ENCODE measurements at regions not wholly inside any gene's neighbourhood (a gene's known extent, or its start where the extent isn't known, plus 50 kb on each side); places are given as distances from the start of the nearest gene placed in this dataset.

GRCh38 chr9:108668191-108668937, 187.4 kb downstream of the ACTL7B start:
- no peak for DNase-seq
- no peak overlapping the region for H3K4me2 ChIP-seq (ENCODE audit: low read length, poor library complexity, severe bottlenecking)
- H2AK5ac ChIP-seq (ENCODE audit: low read length, severe bottlenecking) = no peak overlapping the region
- no peaks in the 10 kb centered on the region for H3K4me1 ChIP-seq (ENCODE audit: control insufficient read depth, insufficient read depth, low read depth, low read length)
- H2BK12ac ChIP-seq (ENCODE audit: low read length in 2 of 2) = no peak overlapping the region
- H3K14ac ChIP-seq (ENCODE audit: low read length in 2 of 2) = no peak overlapping the region
- no peaks in the 10 kb centered on the region for H3K9me3 ChIP-seq (ENCODE audit: control insufficient read depth, low read length)
- H2BK15ac ChIP-seq (ENCODE audit: low read depth, poor library complexity, severe bottlenecking) = no peak overlapping the region
- no peak overlapping the region for H2AFZ ChIP-seq (ENCODE audit: low read depth, low read length)
- no peak overlapping the region for H2BK120ac ChIP-seq (ENCODE audit: low read depth, low read length)
- no peak overlapping the region for H4K91ac ChIP-seq (ENCODE audit: low read length)
- H3K79me1 ChIP-seq (replicated peaks; ENCODE audit: low read length, poor library complexity, severe bottlenecking) = no peaks in the 10 kb centered on the region
- H3K4me3 ChIP-seq (ENCODE audit: insufficient read depth in 1 of 2, low read depth in 1 of 2, low read length in 2 of 2) = no peak overlapping the region
- H2BK5ac ChIP-seq (ENCODE audit: low read depth, low read length, poor library complexity, severe bottlenecking) = no peak overlapping the region
- no peak overlapping the region for H3K4ac ChIP-seq (ENCODE audit: low read depth in 1 of 2, low read length in 2 of 2)
- H3K9ac ChIP-seq (ENCODE audit: low read length) = no peak overlapping the region
- H3K23ac ChIP-seq (ENCODE audit: low read length in 2 of 2) = no peak overlapping the region
- no peak overlapping the region for H3K18ac ChIP-seq (ENCODE audit: low read depth in 1 of 2, low read length in 2 of 2)
- H3K27me3 ChIP-seq (ENCODE audit: control insufficient read depth in 1 of 2, insufficient read depth in 1 of 2, low read length in 2 of 2) = no peaks in the 10 kb centered on the region
- H3K27ac ChIP-seq (ENCODE audit: low read length, poor library complexity, severe bottlenecking) = no peak overlapping the region
- H4K8ac ChIP-seq (ENCODE audit: low read length) = no peak overlapping the region
- 67% methylated on average over 4 of the region's 5 CpGs for WGBS
- no peaks in the 10 kb centered on the region for H3K36me3 ChIP-seq (ENCODE audit: control insufficient read depth in 1 of 2, insufficient read depth in 2 of 2, low read depth in 1 of 2, low read length in 2 of 2)

DNA sequence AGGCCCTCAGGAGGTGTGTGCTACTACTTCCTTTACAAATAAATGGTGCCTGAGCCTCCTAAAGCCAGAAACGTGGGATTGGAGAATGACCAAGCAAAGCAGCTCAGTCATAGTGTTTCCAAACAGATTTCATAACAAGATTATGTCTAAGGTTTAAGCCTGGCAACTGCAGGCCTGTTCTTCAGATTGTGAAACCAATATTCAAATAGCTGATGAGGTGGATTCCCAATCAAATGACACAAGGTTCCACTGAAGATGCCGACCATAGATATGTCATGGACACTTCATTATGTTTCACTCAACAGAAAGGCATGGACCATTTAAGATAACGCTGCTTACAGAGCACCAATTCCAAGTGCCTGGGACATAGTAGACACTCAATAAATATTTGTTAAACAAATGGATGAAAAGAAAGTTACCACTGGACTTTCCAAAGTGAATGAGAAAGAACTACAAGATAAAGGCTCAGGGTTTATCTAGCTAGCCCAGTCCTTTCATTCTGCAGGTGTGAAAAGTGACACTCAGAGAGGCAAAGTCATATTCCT, 189.5 kb downstream of the ACTL7B start:
- H3K36me3 ChIP-seq (ENCODE audit: control insufficient read depth in 1 of 2, insufficient read depth in 2 of 2, low read depth in 1 of 2, low read length in 2 of 2) = no peaks in the 10 kb centered on the region
- no peak overlapping the region for H3K18ac ChIP-seq (ENCODE audit: low read depth in 1 of 2, low read length in 2 of 2)
- no peak overlapping the region for H2AK5ac ChIP-seq (ENCODE audit: low read length, severe bottlenecking)
- H3K27me3 ChIP-seq (ENCODE audit: control insufficient read depth in 1 of 2, insufficient read depth in 1 of 2, low read length in 2 of 2) = no peaks in the 10 kb centered on the region
- H2BK15ac ChIP-seq (ENCODE audit: low read depth, poor library complexity, severe bottlenecking) = no peak overlapping the region
- H3K4me2 ChIP-seq (ENCODE audit: low read length, poor library complexity, severe bottlenecking) = no peak overlapping the region
- H3K79me1 ChIP-seq (replicated peaks; ENCODE audit: low read length, poor library complexity, severe bottlenecking) = no peaks in the 10 kb centered on the region
- no peak overlapping the region for H3K23ac ChIP-seq (ENCODE audit: low read length in 2 of 2)
- no peak overlapping the region for H2BK120ac ChIP-seq (ENCODE audit: low read depth, low read length)
- H2AFZ ChIP-seq (ENCODE audit: low read depth, low read length) = no peak overlapping the region
- no peak for DNase-seq
- H2BK12ac ChIP-seq (ENCODE audit: low read length in 2 of 2) = no peak overlapping the region
- H3K27ac ChIP-seq (ENCODE audit: low read length, poor library complexity, severe bottlenecking) = no peak overlapping the region
- no peak overlapping the region for H4K91ac ChIP-seq (ENCODE audit: low read length)
- H3K4ac ChIP-seq (ENCODE audit: low read depth in 1 of 2, low read length in 2 of 2) = no peak overlapping the region
- H2BK5ac ChIP-seq (ENCODE audit: low read depth, low read length, poor library complexity, severe bottlenecking) = no peak overlapping the region
- H3K4me1 ChIP-seq (ENCODE audit: control insufficient read depth, insufficient read depth, low read depth, low read length) = no peaks in the 10 kb centered on the region
- H3K9me3 ChIP-seq (ENCODE audit: control insufficient read depth, low read length) = no peaks in the 10 kb centered on the region
- H3K4me3 ChIP-seq (ENCODE audit: insufficient read depth in 1 of 2, low read depth in 1 of 2, low read length in 2 of 2) = no peak overlapping the region
- H3K9ac ChIP-seq (ENCODE audit: low read length) = peak overlapping the region; percentile 55
- 65% methylated on average over 2 of the region's 3 CpGs for WGBS
- H4K8ac ChIP-seq (ENCODE audit: low read length) = no peak overlapping the region
- H3K14ac ChIP-seq (ENCODE audit: low read length in 2 of 2) = no peak overlapping the region

- Histone ChIP-seq H2AFZ (ENCODE audit: low read depth, low read length) (no peak overlapping the region), H3K23ac (ENCODE audit: low read length in 2 of 2) (no peak overlapping the region), H3K27ac (ENCODE audit: low read length, poor library complexity, severe bottlenecking) (no peak overlapping the region), H3K79me1 (replicated peaks; ENCODE audit: low read length, poor library complexity, severe bottlenecking) (no peaks in the 10 kb centered on the region), H2BK5ac (ENCODE audit: low read depth, low read length, poor library complexity, severe bottlenecking) (no peak overlapping the region), H3K14ac (ENCODE audit: low read length in 2 of 2) (no peak overlapping the region), H3K4me2 (ENCODE audit: low read length, poor library complexity, severe bottlenecking) (no peak overlapping the region), H3K27me3 (ENCODE audit: control insufficient read depth in 1 of 2, insufficient read depth in 1 of 2, low read length in 2 of 2) (no peaks in the 10 kb centered on the region), H3K18ac (ENCODE audit: low read depth in 1 of 2, low read length in 2 of 2) (no peak overlapping the region), H2BK120ac (ENCODE audit: low read depth, low read length) (no peak overlapping the region), H3K9me3 (ENCODE audit: control insufficient read depth, low read length) (no peaks in the 10 kb centered on the region), H2BK12ac (ENCODE audit: low read length in 2 of 2) (no peak overlapping the region), H2AK5ac (ENCODE audit: low read length, severe bottlenecking) (no peak overlapping the region), H2BK15ac (ENCODE audit: low read depth, poor library complexity, severe bottlenecking) (no peak overlapping the region), H3K36me3 (ENCODE audit: control insufficient read depth in 1 of 2, insufficient read depth in 2 of 2, low read depth in 1 of 2, low read length in 2 of 2) (no peaks in the 10 kb centered on the region), H3K4me1 (ENCODE audit: control insufficient read depth, insufficient read depth, low read depth, low read length) (no peaks in the 10 kb centered on the region), H4K91ac (ENCODE audit: low read length) (no peak overlapping the region), H3K4ac (ENCODE audit: low read depth in 1 of 2, low read length in 2 of 2) (no peak overlapping the region), H4K8ac (ENCODE audit: low read length) (no peak overlapping the region), H3K4me3 (ENCODE audit: insufficient read depth in 1 of 2, low read depth in 1 of 2, low read length in 2 of 2) (no peak overlapping the region), H3K9ac (ENCODE audit: low read length) (peak overlapping the region; percentile 55)
- WGBS = 80% methylated on average over 3 of the region's 4 CpGs
- DNase-seq = no peak
Observed at GRCh38 chr9:108665521-108666239, 190.1 kb downstream of the ACTL7B start.
